ENCODE measurements at regions not wholly inside any gene's neighbourhood (a gene's known extent, or its start where the extent isn't known, plus 50 kb on each side); places are given as distances from the start of the nearest gene placed in this dataset.

- DNase-seq (ENCODE audit: low read depth), result no peak
- no peak overlapping the region for H3K4me3 ChIP-seq (ENCODE audit: low read depth, low read length)
- no peak for TF ChIP-seq CTCF (conservative IDR thresholded peaks at IDR 0.05; ENCODE audit: low read depth, low read length)
Observed at GRCh38 chr4:165600959-165601683, 222.3 kb downstream of the CPE start.

- no peak for DNase-seq (ENCODE audit: low read depth)
- no peak for TF ChIP-seq CTCF (conservative IDR thresholded peaks at IDR 0.05; ENCODE audit: low read depth, low read length)
- H3K4me3 ChIP-seq (ENCODE audit: low read depth, low read length), result no peak overlapping the region
Observed at GRCh38 chr4:165602621-165603020, 223.8 kb downstream of the CPE start.

- TF ChIP-seq CTCF (conservative IDR thresholded peaks at IDR 0.05; ENCODE audit: low read depth, low read length), result no peak
- H3K4me3 ChIP-seq (ENCODE audit: low read depth, low read length), result no peak overlapping the region
- no peak for DNase-seq (ENCODE audit: low read depth)
Observed at GRCh38 chr4:165604181-165604580, 225.4 kb downstream of the CPE start.

GRCh38 chr4:165605811-165606210 lies 227.0 kb downstream of the CPE start:
- no peak for TF ChIP-seq CTCF (conservative IDR thresholded peaks at IDR 0.05; ENCODE audit: low read depth, low read length)
- DNase-seq (ENCODE audit: low read depth), result no peak
- no peak overlapping the region for H3K4me3 ChIP-seq (ENCODE audit: low read depth, low read length)

- no peak for TF ChIP-seq CTCF (conservative IDR thresholded peaks at IDR 0.05; ENCODE audit: low read depth, low read length)
- DNase-seq (ENCODE audit: low read depth), result no peak
Observed at GRCh38 chr4:165606465-165607205, 227.8 kb downstream of the CPE start.

GRCh38 chr4:165609653-165610052 lies 230.8 kb downstream of the CPE start:
- no peak overlapping the region for H3K4me3 ChIP-seq (ENCODE audit: low read depth, low read length)
- DNase-seq (ENCODE audit: low read depth), result no peak
- no peak for TF ChIP-seq CTCF (conservative IDR thresholded peaks at IDR 0.05; ENCODE audit: low read depth, low read length)

More at GRCh38 chr4:165606465-165607205, 227.8 kb downstream of the CPE start:
- H3K4me3 ChIP-seq (ENCODE audit: low read depth, low read length), result no peak overlapping the region
